ENCODE measurements at regions not wholly inside any gene's neighbourhood (a gene's known extent, or its start where the extent isn't known, plus 50 kb on each side); places are given as distances from the start of the nearest gene placed in this dataset.

- TF ChIP-seq POLR2AphosphoS5 (IDR thresholded peaks at IDR 0.05; ENCODE audit: low read depth, low read length) = no peak
- TF ChIP-seq, protein P1, sequence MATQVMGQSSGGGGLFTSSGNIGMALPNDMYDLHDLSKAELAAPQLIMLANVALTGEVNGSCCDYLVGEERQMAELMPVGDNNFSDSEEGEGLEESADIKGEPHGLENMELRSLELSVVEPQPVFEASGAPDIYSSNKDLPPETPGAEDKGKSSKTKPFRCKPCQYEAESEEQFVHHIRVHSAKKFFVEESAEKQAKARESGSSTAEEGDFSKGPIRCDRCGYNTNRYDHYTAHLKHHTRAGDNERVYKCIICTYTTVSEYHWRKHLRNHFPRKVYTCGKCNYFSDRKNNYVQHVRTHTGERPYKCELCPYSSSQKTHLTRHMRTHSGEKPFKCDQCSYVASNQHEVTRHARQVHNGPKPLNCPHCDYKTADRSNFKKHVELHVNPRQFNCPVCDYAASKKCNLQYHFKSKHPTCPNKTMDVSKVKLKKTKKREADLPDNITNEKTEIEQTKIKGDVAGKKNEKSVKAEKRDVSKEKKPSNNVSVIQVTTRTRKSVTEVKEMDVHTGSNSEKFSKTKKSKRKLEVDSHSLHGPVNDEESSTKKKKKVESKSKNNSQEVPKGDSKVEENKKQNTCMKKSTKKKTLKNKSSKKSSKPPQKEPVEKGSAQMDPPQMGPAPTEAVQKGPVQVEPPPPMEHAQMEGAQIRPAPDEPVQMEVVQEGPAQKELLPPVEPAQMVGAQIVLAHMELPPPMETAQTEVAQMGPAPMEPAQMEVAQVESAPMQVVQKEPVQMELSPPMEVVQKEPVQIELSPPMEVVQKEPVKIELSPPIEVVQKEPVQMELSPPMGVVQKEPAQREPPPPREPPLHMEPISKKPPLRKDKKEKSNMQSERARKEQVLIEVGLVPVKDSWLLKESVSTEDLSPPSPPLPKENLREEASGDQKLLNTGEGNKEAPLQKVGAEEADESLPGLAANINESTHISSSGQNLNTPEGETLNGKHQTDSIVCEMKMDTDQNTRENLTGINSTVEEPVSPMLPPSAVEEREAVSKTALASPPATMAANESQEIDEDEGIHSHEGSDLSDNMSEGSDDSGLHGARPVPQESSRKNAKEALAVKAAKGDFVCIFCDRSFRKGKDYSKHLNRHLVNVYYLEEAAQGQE (IDR thresholded peaks at IDR 0.05; ENCODE audit: insufficient read depth in 1 of 2, low read depth in 2 of 2, low read length in 2 of 2) = no peak
- TF ChIP-seq TAF1 (IDR thresholded peaks at IDR 0.05; ENCODE audit: borderline replicate concordance, insufficient read depth, low read length) = no peak
Observed at GRCh38 chr13:21884965-21885567, 214.2 kb downstream of the FGF9 start.
